GM23338 (cell line): ENCODE measurements at regions not wholly inside any gene's neighbourhood (a gene's known extent, or its start where the extent isn't known, plus 50 kb on each side); places are given as distances from the start of the nearest gene placed in this dataset.

Source experiments
- CREB1 ChIP-seq: fragments of 250-450 bp; sonication (Bioruptor Pico); IDR thresholded peaks from 2 replicates; pipeline ENCODE4 v1.5.0; 2020; ENCODE audit warnings: low read depth, mild to moderate bottlenecking, moderate library complexity
- EZH2 ChIP-seq: fragments of 200-600 bp; sonication (generic); IDR thresholded peaks from one replicate; pipeline ENCODE4 v1.8.0; 2017; ENCODE audit warnings: antibody characterized with exemption, mild to moderate bottlenecking, low read depth; ENCODE audit not compliant: unreplicated experiment
- EZH2phosphoT487 ChIP-seq: fragments of 200-600 bp; sonication (generic); IDR thresholded peaks from one replicate; pipeline ENCODE4 v1.8.1; 2018; ENCODE audit warnings: antibody characterized with exemption; ENCODE audit not compliant: unreplicated experiment
- POLR2AphosphoS5 ChIP-seq: IDR thresholded peaks from 2 replicates; pipeline ENCODE4 v1.6.1; 2016; ENCODE audit warnings: antibody characterized with exemption, low read depth
- TF ChIP-seq, protein P1 (sequence below), 2 experiments: fragments of 200-600 bp in 1 of 2; sonication (generic) in 1 of 2; conservative IDR thresholded peaks; 2 replicates each; pipeline versions ENCODE4 v1.5.1 to v1.6.1; 2016 to 2017; ENCODE audit warnings: antibody characterized with exemption in 2 of 2, low read depth in 2 of 2, mild to moderate bottlenecking in 2 of 2, moderate library complexity in 1 of 2

DNA sequence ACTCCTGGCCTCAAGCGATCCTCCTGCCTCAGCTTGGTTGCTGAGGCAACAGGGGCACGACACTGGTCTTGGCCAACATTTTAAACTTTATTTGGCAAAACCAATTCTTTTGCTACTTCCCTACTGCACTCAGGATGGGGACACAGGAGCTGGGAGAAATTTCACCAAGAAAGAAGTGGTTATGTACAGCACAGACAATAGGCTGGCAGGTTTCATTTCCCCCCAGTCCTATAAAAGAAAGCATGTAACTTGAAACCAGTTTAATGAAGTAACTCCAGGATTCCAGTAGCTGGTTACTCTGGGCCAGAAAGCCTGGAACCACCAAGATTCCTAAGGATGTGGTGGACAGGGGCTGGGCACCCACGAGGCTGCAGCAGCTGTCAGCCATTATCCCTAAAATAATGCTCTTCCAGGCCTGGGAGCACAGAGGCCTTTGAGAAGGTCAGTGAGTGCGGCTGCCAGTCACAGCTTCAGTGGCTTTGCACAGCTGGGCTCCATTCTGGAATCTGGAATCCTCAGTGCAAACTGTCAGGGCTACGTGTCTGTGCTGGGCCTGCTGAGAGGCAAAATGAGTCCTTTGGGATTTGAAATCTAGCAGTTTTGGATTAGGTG lies 142.3 kb upstream of the ITGA6 start:
- TF ChIP-seq EZH2 = no peak
- TF ChIP-seq, protein P1, sequence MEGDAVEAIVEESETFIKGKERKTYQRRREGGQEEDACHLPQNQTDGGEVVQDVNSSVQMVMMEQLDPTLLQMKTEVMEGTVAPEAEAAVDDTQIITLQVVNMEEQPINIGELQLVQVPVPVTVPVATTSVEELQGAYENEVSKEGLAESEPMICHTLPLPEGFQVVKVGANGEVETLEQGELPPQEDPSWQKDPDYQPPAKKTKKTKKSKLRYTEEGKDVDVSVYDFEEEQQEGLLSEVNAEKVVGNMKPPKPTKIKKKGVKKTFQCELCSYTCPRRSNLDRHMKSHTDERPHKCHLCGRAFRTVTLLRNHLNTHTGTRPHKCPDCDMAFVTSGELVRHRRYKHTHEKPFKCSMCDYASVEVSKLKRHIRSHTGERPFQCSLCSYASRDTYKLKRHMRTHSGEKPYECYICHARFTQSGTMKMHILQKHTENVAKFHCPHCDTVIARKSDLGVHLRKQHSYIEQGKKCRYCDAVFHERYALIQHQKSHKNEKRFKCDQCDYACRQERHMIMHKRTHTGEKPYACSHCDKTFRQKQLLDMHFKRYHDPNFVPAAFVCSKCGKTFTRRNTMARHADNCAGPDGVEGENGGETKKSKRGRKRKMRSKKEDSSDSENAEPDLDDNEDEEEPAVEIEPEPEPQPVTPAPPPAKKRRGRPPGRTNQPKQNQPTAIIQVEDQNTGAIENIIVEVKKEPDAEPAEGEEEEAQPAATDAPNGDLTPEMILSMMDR (conservative IDR thresholded peaks at IDR 0.05; ENCODE audit: low read depth in 2 of 2) = no peak
- no peak for TF ChIP-seq EZH2phosphoT487
- no peak for TF ChIP-seq CREB1
- no peak for TF ChIP-seq POLR2AphosphoS5
